ENCODE measurements at regions not wholly inside any gene's neighbourhood (a gene's known extent, or its start where the extent isn't known, plus 50 kb on each side); places are given as distances from the start of the nearest gene placed in this dataset.

GRCh38 chr17:77451245-77451893 is 310.6 kb downstream of the SEC14L1 start (continued):
- no peak for TF ChIP-seq CHD7 (IDR thresholded peaks at IDR 0.05; ENCODE audit: insufficient replicate concordance, low read length)
- TF ChIP-seq BCL11A (IDR thresholded peaks at IDR 0.05; ENCODE audit: low read depth in 2 of 2, low read length in 2 of 2) = no peak
- TF ChIP-seq EP300 (IDR thresholded peaks at IDR 0.05; ENCODE audit: borderline replicate concordance in 1 of 2, low read depth in 2 of 2, low read length in 2 of 2) = 0 out of 3 replicates have a peak, but pooled peaks of 1 of the 2 experiments have one; percentile 12
- TF ChIP-seq KDM5A (IDR thresholded peaks at IDR 0.05; ENCODE audit: low read length) = no peak
- TF ChIP-seq TEAD4 (IDR thresholded peaks at IDR 0.05; ENCODE audit: low read depth, low read length) = no peak
- peak; percentile 83 for TF ChIP-seq TAF1 (IDR thresholded peaks at IDR 0.05; ENCODE audit: low read depth, low read length)
- TF ChIP-seq ASH2L (IDR thresholded peaks at IDR 0.05; ENCODE audit: low read length) = no peak
- TF ChIP-seq KDM4A (IDR thresholded peaks at IDR 0.05; ENCODE audit: low read depth, low read length, severe bottlenecking) = peak; percentile 10
- peak; percentile 18 for TF ChIP-seq RNF2 (IDR thresholded peaks at IDR 0.05; ENCODE audit: borderline replicate concordance, low read depth, low read length, missing control alignments, poor library complexity, severe bottlenecking)
- TF ChIP-seq NRF1 (IDR thresholded peaks at IDR 0.05; ENCODE audit: low read depth, low read length) = no peak
- TF ChIP-seq SP4 (IDR thresholded peaks at IDR 0.05; ENCODE audit: low read length) = no peak
